ENCODE measurements at regions not wholly inside any gene's neighbourhood (a gene's known extent, or its start where the extent isn't known, plus 50 kb on each side); places are given as distances from the start of the nearest gene placed in this dataset.

GRCh38 chr4:28109801-28110200 is 1249.2 kb downstream of the STIM2 start:
- no peak for TF ChIP-seq CTCF (IDR thresholded peaks at IDR 0.05)
- TF ChIP-seq ZFX (IDR thresholded peaks at IDR 0.05; ENCODE audit: borderline replicate concordance), result no peak
